ENCODE measurements at regions not wholly inside any gene's neighbourhood (a gene's known extent, or its start where the extent isn't known, plus 50 kb on each side); places are given as distances from the start of the nearest gene placed in this dataset.

DNA sequence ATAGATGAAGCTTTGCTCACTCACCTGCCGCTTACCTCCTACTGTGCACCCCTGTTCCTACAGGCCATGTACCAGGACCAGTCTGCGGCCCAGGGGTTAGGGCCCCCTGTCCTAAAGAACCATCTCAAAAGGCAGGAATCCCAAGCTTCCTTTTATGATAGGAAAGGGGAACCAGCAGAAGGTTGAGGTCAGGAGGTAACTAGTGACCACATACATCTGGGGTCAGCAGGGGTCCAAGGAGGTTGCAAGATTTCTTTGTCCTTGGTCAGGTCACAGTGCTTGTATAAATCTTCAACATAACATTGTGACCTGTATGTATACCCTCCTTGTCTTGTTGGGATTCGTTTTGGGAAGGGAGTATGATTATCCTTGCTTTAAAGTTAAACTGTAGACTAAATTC, 73.8 kb downstream of the OAT start:
- TF ChIP-seq CEBPB (IDR thresholded peaks at IDR 0.05; ENCODE audit: low read depth) (no peak), ZNF274 (IDR thresholded peaks at IDR 0.05; ENCODE audit: low read depth, low read length) (no peak), ZFX (IDR thresholded peaks at IDR 0.05) (no peak), ELF1 (IDR thresholded peaks at IDR 0.05; ENCODE audit: borderline replicate concordance, low read depth) (no peak), YY1 (IDR thresholded peaks at IDR 0.05; ENCODE audit: extremely low read depth, insufficient replicate concordance, low read depth, low read length) (no peak), SRF (IDR thresholded peaks at IDR 0.05; ENCODE audit: low read depth) (no peak), POLR2A (IDR thresholded peaks at IDR 0.05; ENCODE audit: borderline replicate concordance, extremely low read depth, insufficient read depth, insufficient read length) (no peak), SP1 (IDR thresholded peaks at IDR 0.05; ENCODE audit: low read depth) (no peak), EZH2 (IDR thresholded peaks at IDR 0.05) (no peak), EGR1 (IDR thresholded peaks at IDR 0.05; ENCODE audit: low read depth) (no peak), SIN3A (IDR thresholded peaks at IDR 0.05; ENCODE audit: low read depth) (no peak), ZBTB33 (IDR thresholded peaks at IDR 0.05; ENCODE audit: extremely low read depth, insufficient replicate concordance, low read length) (no peak), CBX3 (IDR thresholded peaks at IDR 0.05; ENCODE audit: low read depth) (no peak), RAD21 (IDR thresholded peaks at IDR 0.05; ENCODE audit: low read depth) (no peak), EZH2phosphoT487 (IDR thresholded peaks at IDR 0.05; ENCODE audit: borderline replicate concordance) (no peak), TCF7L2 (IDR thresholded peaks at IDR 0.05; ENCODE audit: borderline replicate concordance, extremely low read depth, insufficient read depth, insufficient read length) (no peak), MAX (IDR thresholded peaks at IDR 0.05) (no peak)
- TF ChIP-seq, protein P1, sequence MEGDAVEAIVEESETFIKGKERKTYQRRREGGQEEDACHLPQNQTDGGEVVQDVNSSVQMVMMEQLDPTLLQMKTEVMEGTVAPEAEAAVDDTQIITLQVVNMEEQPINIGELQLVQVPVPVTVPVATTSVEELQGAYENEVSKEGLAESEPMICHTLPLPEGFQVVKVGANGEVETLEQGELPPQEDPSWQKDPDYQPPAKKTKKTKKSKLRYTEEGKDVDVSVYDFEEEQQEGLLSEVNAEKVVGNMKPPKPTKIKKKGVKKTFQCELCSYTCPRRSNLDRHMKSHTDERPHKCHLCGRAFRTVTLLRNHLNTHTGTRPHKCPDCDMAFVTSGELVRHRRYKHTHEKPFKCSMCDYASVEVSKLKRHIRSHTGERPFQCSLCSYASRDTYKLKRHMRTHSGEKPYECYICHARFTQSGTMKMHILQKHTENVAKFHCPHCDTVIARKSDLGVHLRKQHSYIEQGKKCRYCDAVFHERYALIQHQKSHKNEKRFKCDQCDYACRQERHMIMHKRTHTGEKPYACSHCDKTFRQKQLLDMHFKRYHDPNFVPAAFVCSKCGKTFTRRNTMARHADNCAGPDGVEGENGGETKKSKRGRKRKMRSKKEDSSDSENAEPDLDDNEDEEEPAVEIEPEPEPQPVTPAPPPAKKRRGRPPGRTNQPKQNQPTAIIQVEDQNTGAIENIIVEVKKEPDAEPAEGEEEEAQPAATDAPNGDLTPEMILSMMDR (IDR thresholded peaks at IDR 0.05 in 2 of 3, conservative IDR thresholded peaks at IDR 0.05 in 1 of 3; ENCODE audit: borderline replicate concordance in 1 of 3, insufficient read depth in 1 of 3, low read depth in 2 of 3, low read length in 2 of 3): no peak
- TF ChIP-seq, protein P2, sequence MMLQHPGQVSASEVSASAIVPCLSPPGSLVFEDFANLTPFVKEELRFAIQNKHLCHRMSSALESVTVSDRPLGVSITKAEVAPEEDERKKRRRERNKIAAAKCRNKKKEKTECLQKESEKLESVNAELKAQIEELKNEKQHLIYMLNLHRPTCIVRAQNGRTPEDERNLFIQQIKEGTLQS (IDR thresholded peaks at IDR 0.05): no peak
- TF ChIP-seq, protein P3, sequence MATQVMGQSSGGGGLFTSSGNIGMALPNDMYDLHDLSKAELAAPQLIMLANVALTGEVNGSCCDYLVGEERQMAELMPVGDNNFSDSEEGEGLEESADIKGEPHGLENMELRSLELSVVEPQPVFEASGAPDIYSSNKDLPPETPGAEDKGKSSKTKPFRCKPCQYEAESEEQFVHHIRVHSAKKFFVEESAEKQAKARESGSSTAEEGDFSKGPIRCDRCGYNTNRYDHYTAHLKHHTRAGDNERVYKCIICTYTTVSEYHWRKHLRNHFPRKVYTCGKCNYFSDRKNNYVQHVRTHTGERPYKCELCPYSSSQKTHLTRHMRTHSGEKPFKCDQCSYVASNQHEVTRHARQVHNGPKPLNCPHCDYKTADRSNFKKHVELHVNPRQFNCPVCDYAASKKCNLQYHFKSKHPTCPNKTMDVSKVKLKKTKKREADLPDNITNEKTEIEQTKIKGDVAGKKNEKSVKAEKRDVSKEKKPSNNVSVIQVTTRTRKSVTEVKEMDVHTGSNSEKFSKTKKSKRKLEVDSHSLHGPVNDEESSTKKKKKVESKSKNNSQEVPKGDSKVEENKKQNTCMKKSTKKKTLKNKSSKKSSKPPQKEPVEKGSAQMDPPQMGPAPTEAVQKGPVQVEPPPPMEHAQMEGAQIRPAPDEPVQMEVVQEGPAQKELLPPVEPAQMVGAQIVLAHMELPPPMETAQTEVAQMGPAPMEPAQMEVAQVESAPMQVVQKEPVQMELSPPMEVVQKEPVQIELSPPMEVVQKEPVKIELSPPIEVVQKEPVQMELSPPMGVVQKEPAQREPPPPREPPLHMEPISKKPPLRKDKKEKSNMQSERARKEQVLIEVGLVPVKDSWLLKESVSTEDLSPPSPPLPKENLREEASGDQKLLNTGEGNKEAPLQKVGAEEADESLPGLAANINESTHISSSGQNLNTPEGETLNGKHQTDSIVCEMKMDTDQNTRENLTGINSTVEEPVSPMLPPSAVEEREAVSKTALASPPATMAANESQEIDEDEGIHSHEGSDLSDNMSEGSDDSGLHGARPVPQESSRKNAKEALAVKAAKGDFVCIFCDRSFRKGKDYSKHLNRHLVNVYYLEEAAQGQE (IDR thresholded peaks at IDR 0.05; ENCODE audit: low read depth): no peak
- BruUV-seq (replicated peaks): no TSS peak
- Histone ChIP-seq H4K20me1 (ENCODE audit: insufficient read depth) (no peaks in the 10 kb centered on the region), H3K4me1 (ENCODE audit: control insufficient read depth in 1 of 2, insufficient read depth in 2 of 2, low read length in 2 of 2) (no peaks in the 10 kb centered on the region), H3K9ac (ENCODE audit: low read length) (no peak overlapping the region), H3K9me3 (ENCODE audit: control insufficient read depth in 1 of 2, insufficient read depth in 1 of 2, low read depth in 1 of 2, low read length in 2 of 2) (no peaks in the 10 kb centered on the region), H3K9me2 (ENCODE audit: insufficient read depth) (no peaks in the 10 kb centered on the region), H3K27me3 (ENCODE audit: insufficient read depth, low read length) (no peaks in the 10 kb centered on the region), H3K4me3 (replicated peaks in 1 of 2; ENCODE audit: low read depth in 1 of 2, low read length in 2 of 2) (no peak overlapping the region), H2AFZ (ENCODE audit: low read depth, low read length, poor library complexity, severe bottlenecking) (no peak overlapping the region), H3K27ac (ENCODE audit: low read depth, low read length) (no peak overlapping the region), H3K4me2 (ENCODE audit: low read length) (no peak overlapping the region), H3K79me2 (ENCODE audit: insufficient read depth, low read length) (no peaks in the 10 kb centered on the region), H3K36me3 (ENCODE audit: control insufficient read depth in 1 of 2, insufficient read depth in 2 of 2, low read length in 2 of 2) (no peaks in the 10 kb centered on the region)
- ChIA-PET RAD21 (ENCODE audit: low non-redundant PET in 1 of 2, low total read pairs in 2 of 2, uncharacterized antibody in 2 of 2, unreplicated experiment in 2 of 2) (no interaction called here), POLR2A (no interaction called here), CTCF (no interaction called here)
- ATAC-seq (no peak), DNase-seq (ENCODE audit: low read depth, low spot score) (no peak)
- intact Hi-C loops (cut with micrococcal nuclease): no loop called here
